Neural cell (in vitro differentiated cells): ENCODE measurements at regions not wholly inside any gene's neighbourhood (a gene's known extent, or its start where the extent isn't known, plus 50 kb on each side); places are given as distances from the start of the nearest gene placed in this dataset.
"Not testable (repeated sequence)": the region's sequence is repeated elsewhere in the genome, so short reads cannot be mapped to it uniquely, and the experiment has no call there.

Experiments
- H2AFZ ChIP-seq: fragments of 200-600, 300-800 bp; sonication (generic), shearing (Covaris generic); 2 replicates; pipeline ENCODE4 v1.6.0; 2014; ENCODE audit warnings: low read depth, mild to moderate bottlenecking, antibody characterized with exemption, low read length, moderate library complexity
- H3F3A ChIP-seq: fragments of 200-600 bp; shearing (Covaris generic); 2 replicates; pipeline ENCODE4 v1.6.1; 2016; ENCODE audit warnings: mild to moderate bottlenecking, moderate library complexity, mixed read lengths, antibody characterized with exemption, low read length; ENCODE audit not compliant: insufficient read depth, poor library complexity, severe bottlenecking
- H3K27ac ChIP-seq: fragments of 200-600, 300-800 bp; sonication (generic), shearing (Covaris generic); 2 replicates; pipeline ENCODE4 v1.5.1; 2014; ENCODE audit warnings: mild to moderate bottlenecking, low read length, moderate library complexity
- H3K27me3 ChIP-seq: fragments of 300-800, 200-600 bp; sonication (generic), shearing (Covaris generic); 2 replicates; pipeline ENCODE4 v1.6.0; 2014; ENCODE audit warnings: mild to moderate bottlenecking, low read depth, low read length, moderate library complexity; ENCODE audit not compliant: insufficient read depth
- H3K36me3 ChIP-seq: fragments of 300-800, 200-600 bp; sonication (generic), shearing (Covaris generic); 2 replicates; pipeline ENCODE4 v1.5.1; 2014; ENCODE audit warnings: mild to moderate bottlenecking, antibody characterized with exemption, low read length, moderate library complexity; ENCODE audit not compliant: insufficient read depth
- H3K4me2 ChIP-seq: fragments of 300-800, 200-600 bp; sonication (generic), shearing (Covaris generic); 2 replicates; pipeline ENCODE4 v1.6.0; 2014; ENCODE audit warnings: mild to moderate bottlenecking, low read length
- H3K4me3 ChIP-seq: fragments of 300-800, 200-600 bp; sonication (generic), shearing (Covaris generic); 2 replicates; pipeline ENCODE4 v1.5.1; 2014; ENCODE audit warnings: mild to moderate bottlenecking, low read length, moderate library complexity
- H3K79me2 ChIP-seq: fragments of 200-600 bp; shearing (Covaris generic); replicated peaks from 2 replicates; pipeline ENCODE4 v1.6.0; 2014; ENCODE audit warnings: mild to moderate bottlenecking, low read length, moderate library complexity; ENCODE audit not compliant: insufficient read depth
- H3K9ac ChIP-seq: fragments of 300-800, 200-600 bp; sonication (generic), shearing (Covaris generic); 2 replicates; pipeline ENCODE4 v1.6.1; 2016; ENCODE audit warnings: mild to moderate bottlenecking, low read length, mixed read lengths
- H3K9me2 ChIP-seq: fragments of 200-600 bp; shearing (Covaris generic); 2 replicates; pipeline ENCODE4 v1.6.1; 2016; ENCODE audit warnings: mild to moderate bottlenecking, low read length, mixed read lengths; ENCODE audit not compliant: insufficient read depth
- H3K9me3 ChIP-seq: fragments of 200-600, 300-800 bp; sonication (generic), shearing (Covaris generic); 2 replicates; pipeline ENCODE4 v1.6.1; 2016; ENCODE audit warnings: mild to moderate bottlenecking, mixed run types, low read length, moderate library complexity, mixed read lengths
- H4K20me1 ChIP-seq: fragments of 200-600 bp; shearing (Covaris generic); 2 replicates; pipeline ENCODE4 v1.6.1; 2016; ENCODE audit warnings: mild to moderate bottlenecking, mixed run types; ENCODE audit not compliant: insufficient read depth
- EP300 ChIP-seq: fragments of 450-650 bp; conservative IDR thresholded peaks from 2 replicates; pipeline ENCODE4 v1.6.1; 2014; ENCODE audit warnings: antibody characterized with exemption, mild to moderate bottlenecking, moderate library complexity; ENCODE audit not compliant: poor library complexity, severe bottlenecking
- SMC3 ChIP-seq: fragments of 450-650 bp; conservative IDR thresholded peaks from 2 replicates; pipeline ENCODE4 v1.6.1; 2014; ENCODE audit warnings: antibody characterized with exemption, mild to moderate bottlenecking, moderate library complexity; ENCODE audit not compliant: poor library complexity
- TF ChIP-seq, protein P1 (sequence below): IDR thresholded peaks from 2 replicates; pipeline ENCODE4 v1.6.1; 2012; ENCODE audit warnings: borderline replicate concordance

DNA sequence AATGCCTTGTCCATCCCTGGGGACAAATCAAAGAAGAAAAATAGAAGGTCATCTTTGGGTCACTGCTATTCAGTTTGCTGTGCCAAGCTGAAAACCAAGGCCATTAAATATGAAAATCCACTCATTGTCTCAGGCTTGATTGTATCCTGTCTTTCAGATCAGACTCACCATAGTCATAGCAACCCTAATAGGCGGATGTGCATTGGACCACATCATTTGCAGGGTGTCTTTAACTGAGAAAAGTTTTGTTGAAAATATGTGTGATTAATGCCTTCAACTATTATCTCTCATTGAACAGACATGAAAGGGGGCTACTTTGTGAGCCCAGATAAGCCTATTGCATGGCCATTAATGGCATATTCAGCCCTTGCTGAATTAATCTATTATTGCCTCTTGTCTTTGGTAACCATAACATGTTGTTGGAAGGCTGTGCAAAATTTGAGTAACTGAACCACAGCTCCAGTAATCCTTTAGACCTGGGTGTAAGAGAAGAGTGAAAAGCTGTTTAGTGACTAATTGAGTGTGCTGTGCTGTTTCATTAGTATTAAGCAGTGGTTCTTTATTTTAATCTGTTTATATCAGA lies 453.6 kb upstream of the EPHA5 start:
- Histone ChIP-seq H3K36me3 (no peaks in the 10 kb centered on the region), H3K9me2 (no peaks in the 10 kb centered on the region)
- no peak for TF ChIP-seq SMC3
- TF ChIP-seq, protein P1, sequence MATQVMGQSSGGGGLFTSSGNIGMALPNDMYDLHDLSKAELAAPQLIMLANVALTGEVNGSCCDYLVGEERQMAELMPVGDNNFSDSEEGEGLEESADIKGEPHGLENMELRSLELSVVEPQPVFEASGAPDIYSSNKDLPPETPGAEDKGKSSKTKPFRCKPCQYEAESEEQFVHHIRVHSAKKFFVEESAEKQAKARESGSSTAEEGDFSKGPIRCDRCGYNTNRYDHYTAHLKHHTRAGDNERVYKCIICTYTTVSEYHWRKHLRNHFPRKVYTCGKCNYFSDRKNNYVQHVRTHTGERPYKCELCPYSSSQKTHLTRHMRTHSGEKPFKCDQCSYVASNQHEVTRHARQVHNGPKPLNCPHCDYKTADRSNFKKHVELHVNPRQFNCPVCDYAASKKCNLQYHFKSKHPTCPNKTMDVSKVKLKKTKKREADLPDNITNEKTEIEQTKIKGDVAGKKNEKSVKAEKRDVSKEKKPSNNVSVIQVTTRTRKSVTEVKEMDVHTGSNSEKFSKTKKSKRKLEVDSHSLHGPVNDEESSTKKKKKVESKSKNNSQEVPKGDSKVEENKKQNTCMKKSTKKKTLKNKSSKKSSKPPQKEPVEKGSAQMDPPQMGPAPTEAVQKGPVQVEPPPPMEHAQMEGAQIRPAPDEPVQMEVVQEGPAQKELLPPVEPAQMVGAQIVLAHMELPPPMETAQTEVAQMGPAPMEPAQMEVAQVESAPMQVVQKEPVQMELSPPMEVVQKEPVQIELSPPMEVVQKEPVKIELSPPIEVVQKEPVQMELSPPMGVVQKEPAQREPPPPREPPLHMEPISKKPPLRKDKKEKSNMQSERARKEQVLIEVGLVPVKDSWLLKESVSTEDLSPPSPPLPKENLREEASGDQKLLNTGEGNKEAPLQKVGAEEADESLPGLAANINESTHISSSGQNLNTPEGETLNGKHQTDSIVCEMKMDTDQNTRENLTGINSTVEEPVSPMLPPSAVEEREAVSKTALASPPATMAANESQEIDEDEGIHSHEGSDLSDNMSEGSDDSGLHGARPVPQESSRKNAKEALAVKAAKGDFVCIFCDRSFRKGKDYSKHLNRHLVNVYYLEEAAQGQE: no peak

DNA sequence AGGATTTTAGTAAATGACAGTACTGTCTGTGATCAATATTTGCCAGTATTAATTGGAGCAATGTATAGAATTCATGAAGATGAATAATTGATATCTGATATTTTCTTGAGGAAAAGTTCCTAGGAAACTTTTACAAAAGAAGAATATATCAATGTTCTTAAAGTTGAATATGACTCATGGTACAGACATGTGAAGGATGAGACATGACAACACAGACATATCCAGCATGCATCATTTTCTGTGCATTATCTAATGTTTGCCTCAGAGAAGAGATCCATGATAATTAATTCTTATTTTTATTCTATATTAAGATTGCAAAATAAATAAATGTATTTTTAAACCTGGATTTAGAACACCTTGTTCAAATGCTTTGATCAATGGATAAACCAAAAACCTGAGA lies 452.9 kb upstream of the EPHA5 start:
- no peaks in the 10 kb centered on the region for H3K36me3 ChIP-seq
- H3K9ac ChIP-seq: no peak overlapping the region
- no peak overlapping the region for H3K4me3 ChIP-seq
- H2AFZ ChIP-seq: no peak overlapping the region
- H3K27me3 ChIP-seq: no peaks in the 10 kb centered on the region
- H3F3A ChIP-seq: no peaks in the 10 kb centered on the region
- no peaks in the 10 kb centered on the region for H3K9me3 ChIP-seq
- H3K9me2 ChIP-seq: no peaks in the 10 kb centered on the region
- TF ChIP-seq, protein P1: no peak
- TF ChIP-seq SMC3: no peak
- TF ChIP-seq EP300: no peak
- H3K27ac ChIP-seq: no peak overlapping the region
- no peaks in the 10 kb centered on the region for H3K79me2 ChIP-seq
- no peaks in the 10 kb centered on the region for H4K20me1 ChIP-seq
- H3K4me2 ChIP-seq: no peak overlapping the region

More for the DNA sequence above, 453.6 kb upstream of the EPHA5 start:
- H4K20me1 ChIP-seq: no peaks in the 10 kb centered on the region
- H3F3A ChIP-seq: no peaks in the 10 kb centered on the region
- H3K79me2 ChIP-seq: no peaks in the 10 kb centered on the region
- H3K4me3 ChIP-seq: no peak overlapping the region
- no peak overlapping the region for H3K4me2 ChIP-seq
- H3K9me3 ChIP-seq: no peaks in the 10 kb centered on the region
- no peak overlapping the region for H2AFZ ChIP-seq
- no peak overlapping the region for H3K9ac ChIP-seq
- H3K27ac ChIP-seq: no peak overlapping the region
- no peaks in the 10 kb centered on the region for H3K27me3 ChIP-seq

DNA sequence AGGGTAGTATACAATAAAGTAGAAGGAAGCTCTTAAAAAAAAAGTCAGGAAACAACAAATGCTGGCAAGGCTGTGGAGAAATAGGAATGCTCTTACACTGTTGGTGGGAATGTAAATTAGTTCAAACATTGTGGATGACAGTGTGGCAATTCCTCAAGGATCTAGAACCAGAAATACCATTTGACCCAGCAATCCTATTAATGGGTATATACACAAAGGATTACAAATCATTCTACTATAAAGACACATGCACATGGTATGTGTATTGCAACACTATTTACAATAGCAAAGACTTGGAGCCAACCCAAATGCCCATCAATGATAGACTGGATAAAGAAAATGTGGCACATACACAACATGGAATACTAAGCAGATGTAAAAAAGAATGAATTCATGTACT lies 444.9 kb upstream of the EPHA5 start:
- not testable (repeated sequence) for H2AFZ ChIP-seq, H3K79me2 ChIP-seq, H3K4me2 ChIP-seq, H3K4me3 ChIP-seq, H3K27ac ChIP-seq, H3K27me3 ChIP-seq, H3F3A ChIP-seq, H3K9me2 ChIP-seq, H3K36me3 ChIP-seq, H3K9ac ChIP-seq, H3K9me3 ChIP-seq, H4K20me1 ChIP-seq
